Prostate gland (tissue), 2 donors: ENCODE measurements at regions not wholly inside any gene's neighbourhood (a gene's known extent, or its start where the extent isn't known, plus 50 kb on each side); places are given as distances from the start of the nearest gene placed in this dataset.

Experiments used
- DNase-seq: peaks from one replicate; pipeline ENCODE4 v3.0.0-alpha.2; 2019; ENCODE audit warnings: low spot score
- H3K27ac ChIP-seq, 2 donors: fragments of 200-600 bp; sonication (generic); 2 replicates each; pipeline ENCODE4 v1.5.1; 2017 to 2019
- H3K27me3 ChIP-seq: fragments of 200-600 bp; sonication (generic); replicated peaks from 2 replicates; pipeline ENCODE4 v1.5.1; 2019; ENCODE audit not compliant: insufficient read depth
- H3K36me3 ChIP-seq, 2 donors: fragments of 200-600 bp; sonication (generic); 1 replicate in 1 of 2; 2 replicates in 1 of 2; pipeline versions ENCODE4 v1.5.1 to v1.8.1; 2017 to 2019
- H3K4me1 ChIP-seq: fragments of 200-600 bp; sonication (generic); replicated peaks from 2 replicates; pipeline ENCODE4 v1.5.1; 2019
- H3K4me3 ChIP-seq, 2 donors: fragments of 200-600 bp; sonication (generic); 2 replicates each; pipeline ENCODE4 v1.5.1; 2017 to 2019
- H3K9me3 ChIP-seq: fragments of 200-600 bp; sonication (generic); 2 replicates; pipeline ENCODE4 v1.5.1; 2017
- POLR2A ChIP-seq: fragments of 450-650 bp; IDR thresholded peaks from one replicate; pipeline ENCODE4 v1.6.1; 2016; ENCODE audit warnings: antibody characterized with exemption, mild to moderate bottlenecking
- POLR2AphosphoS5 ChIP-seq: sonication (generic); formaldehyde crosslinking; IDR thresholded peaks from one replicate; pipeline ENCODE4 v1.6.1; 2017; ENCODE audit warnings: antibody characterized with exemption
- WGBS: methylation state at CpG from one replicate; pipeline ENCODE4 v1.1.5; 2018; 5-methylcytosine and 5-hydroxymethylcytosine counted together
- intact Hi-C: fragments of 100-400 bp; cut with DNase I; formaldehyde crosslinking; loops from one replicate; pipeline ENCODE4 v1.14.2; 2022
- TF ChIP-seq, protein P1 (sequence below), 4 experiments: fragments of 200-600 bp in 2 of 4; fragments of 450-650 bp in 2 of 4; sonication (generic) in 2 of 4; IDR thresholded peaks; 1 replicate in 3 of 4; 2 replicates in 1 of 4; pipeline ENCODE4 v1.5.1; 2016 to 2019; ENCODE audit warnings: antibody characterized with exemption in 4 of 4, mild to moderate bottlenecking in 2 of 4, moderate library complexity in 2 of 4

DNA sequence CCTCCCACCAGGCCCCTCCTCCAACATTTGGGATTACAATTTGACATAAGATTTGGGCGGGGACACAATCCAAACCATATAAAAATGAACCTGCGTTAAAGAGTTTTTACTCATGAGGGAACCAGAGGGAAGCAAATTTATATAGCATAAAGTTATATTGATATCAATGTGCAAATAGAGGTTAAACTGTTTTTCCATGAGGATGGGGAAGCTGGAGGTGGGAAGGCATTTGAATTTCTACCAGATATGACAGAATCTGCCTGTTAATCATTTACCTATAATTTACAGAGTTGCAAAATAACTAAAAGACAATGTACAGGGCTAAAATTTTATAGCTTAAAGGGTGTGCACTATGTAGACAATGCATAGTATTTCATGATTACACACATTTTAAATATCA, 322.0 kb upstream of the FKBP1C start:
- TF ChIP-seq, protein P1, sequence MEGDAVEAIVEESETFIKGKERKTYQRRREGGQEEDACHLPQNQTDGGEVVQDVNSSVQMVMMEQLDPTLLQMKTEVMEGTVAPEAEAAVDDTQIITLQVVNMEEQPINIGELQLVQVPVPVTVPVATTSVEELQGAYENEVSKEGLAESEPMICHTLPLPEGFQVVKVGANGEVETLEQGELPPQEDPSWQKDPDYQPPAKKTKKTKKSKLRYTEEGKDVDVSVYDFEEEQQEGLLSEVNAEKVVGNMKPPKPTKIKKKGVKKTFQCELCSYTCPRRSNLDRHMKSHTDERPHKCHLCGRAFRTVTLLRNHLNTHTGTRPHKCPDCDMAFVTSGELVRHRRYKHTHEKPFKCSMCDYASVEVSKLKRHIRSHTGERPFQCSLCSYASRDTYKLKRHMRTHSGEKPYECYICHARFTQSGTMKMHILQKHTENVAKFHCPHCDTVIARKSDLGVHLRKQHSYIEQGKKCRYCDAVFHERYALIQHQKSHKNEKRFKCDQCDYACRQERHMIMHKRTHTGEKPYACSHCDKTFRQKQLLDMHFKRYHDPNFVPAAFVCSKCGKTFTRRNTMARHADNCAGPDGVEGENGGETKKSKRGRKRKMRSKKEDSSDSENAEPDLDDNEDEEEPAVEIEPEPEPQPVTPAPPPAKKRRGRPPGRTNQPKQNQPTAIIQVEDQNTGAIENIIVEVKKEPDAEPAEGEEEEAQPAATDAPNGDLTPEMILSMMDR (IDR thresholded peaks at IDR 0.05): no peak
- TF ChIP-seq POLR2AphosphoS5 (no peak), POLR2A (no peak)
- 73% methylated on average over 2 of the region's 2 CpGs for WGBS
- Histone ChIP-seq H3K36me3 (no peaks in the 10 kb centered on the region), H3K4me1 (no peaks in the 10 kb centered on the region), H3K9me3 (no peaks in the 10 kb centered on the region), H3K4me3 (no peak overlapping the region), H3K27ac (no peak overlapping the region), H3K27me3 (no peaks in the 10 kb centered on the region)
- intact Hi-C loops: no loop called here
- no peak for DNase-seq

DNA sequence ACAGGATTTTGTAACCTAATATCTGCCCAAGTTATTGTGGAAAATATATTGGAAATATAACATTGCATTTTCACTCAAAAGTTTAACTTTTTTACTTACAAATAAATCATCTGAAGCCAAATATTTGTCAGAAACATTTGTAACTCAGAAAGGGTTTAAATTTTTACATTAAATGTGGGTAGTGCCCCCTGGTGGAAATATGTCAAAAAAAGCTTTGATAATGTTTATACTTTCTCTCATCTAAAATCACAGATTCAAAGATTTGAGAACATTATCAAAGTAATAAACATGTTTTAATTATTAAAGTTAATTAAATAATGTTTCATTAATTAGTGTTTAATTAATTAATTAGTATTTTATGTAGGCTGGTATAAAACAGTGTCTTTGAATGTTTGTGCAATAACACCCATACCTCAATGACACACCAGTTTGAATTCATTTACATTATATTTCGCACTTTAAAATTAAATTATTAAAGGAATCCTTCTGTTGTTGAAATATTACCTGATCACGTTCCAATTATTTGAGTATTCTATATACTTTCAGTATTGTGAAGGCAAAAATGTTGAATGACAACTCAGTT, 320.1 kb upstream of the FKBP1C start:
- intact Hi-C loops: no loop called here
- Histone ChIP-seq H3K36me3 (no peaks in the 10 kb centered on the region), H3K27ac (no peak overlapping the region), H3K9me3 (no peaks in the 10 kb centered on the region), H3K27me3 (no peaks in the 10 kb centered on the region), H3K4me1 (no peaks in the 10 kb centered on the region), H3K4me3 (no peak overlapping the region)
- no peak for DNase-seq
- WGBS: 48% methylated on average over 2 of the region's 2 CpGs
- TF ChIP-seq POLR2AphosphoS5: no peak
- TF ChIP-seq, protein P1 (IDR thresholded peaks at IDR 0.05): peak in 1 of 4 experiments; percentile 43

DNA sequence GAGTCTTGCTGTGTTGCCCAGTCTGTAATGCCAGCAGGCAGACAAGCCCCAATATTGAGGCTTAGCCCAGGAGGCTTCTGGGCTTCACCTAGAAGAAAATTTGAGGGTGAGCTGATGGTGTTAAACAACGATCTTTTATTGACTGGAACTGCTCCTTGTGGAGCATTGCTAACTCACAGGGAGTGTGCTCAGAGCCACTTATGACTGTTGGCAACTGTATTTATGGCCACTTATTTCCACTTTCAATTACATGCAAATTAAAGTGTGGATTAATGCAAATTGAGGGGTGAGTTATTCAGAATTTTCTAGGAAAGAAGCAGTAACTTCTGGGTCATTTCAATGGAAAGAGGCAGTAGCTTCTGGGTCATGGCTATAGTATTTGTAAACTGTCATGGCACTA, 317.2 kb upstream of the FKBP1C start:
- H3K4me3 ChIP-seq: no peak overlapping the region
- intact Hi-C loops: no loop called here
- no peaks in the 10 kb centered on the region for H3K4me1 ChIP-seq
- no peak for DNase-seq
- H3K27ac ChIP-seq: no peak overlapping the region
- H3K36me3 ChIP-seq: no peaks in the 10 kb centered on the region
- no peaks in the 10 kb centered on the region for H3K9me3 ChIP-seq
- 79% methylated on average over 1 of the region's 1 CpG for WGBS
- TF ChIP-seq POLR2A: no peak
- TF ChIP-seq POLR2AphosphoS5: no peak
- TF ChIP-seq, protein P1 (IDR thresholded peaks at IDR 0.05): no peak
- H3K27me3 ChIP-seq: no peaks in the 10 kb centered on the region

DNA sequence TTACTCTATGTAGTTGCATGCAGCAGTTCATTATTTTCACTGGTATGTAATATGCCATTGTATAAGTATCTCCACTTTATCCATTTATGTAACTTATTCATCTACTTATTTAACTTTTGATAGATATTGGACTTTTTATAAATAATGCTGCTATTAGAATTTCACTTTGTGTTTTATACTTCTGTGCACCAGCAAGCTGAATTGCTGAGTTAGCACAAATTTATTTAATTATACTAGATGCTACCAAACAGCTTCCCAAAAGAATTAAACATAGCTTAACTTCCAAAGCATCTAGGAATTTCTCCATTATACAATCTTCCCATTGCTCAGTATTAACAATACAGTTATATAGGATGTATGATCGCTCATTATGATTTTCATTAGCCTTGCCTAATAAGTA, 308.0 kb upstream of the FKBP1C start:
- no peaks in the 10 kb centered on the region for H3K9me3 ChIP-seq
- no peak overlapping the region for H3K4me3 ChIP-seq
- 97% methylated on average over 1 of the region's 1 CpG for WGBS

DNA sequence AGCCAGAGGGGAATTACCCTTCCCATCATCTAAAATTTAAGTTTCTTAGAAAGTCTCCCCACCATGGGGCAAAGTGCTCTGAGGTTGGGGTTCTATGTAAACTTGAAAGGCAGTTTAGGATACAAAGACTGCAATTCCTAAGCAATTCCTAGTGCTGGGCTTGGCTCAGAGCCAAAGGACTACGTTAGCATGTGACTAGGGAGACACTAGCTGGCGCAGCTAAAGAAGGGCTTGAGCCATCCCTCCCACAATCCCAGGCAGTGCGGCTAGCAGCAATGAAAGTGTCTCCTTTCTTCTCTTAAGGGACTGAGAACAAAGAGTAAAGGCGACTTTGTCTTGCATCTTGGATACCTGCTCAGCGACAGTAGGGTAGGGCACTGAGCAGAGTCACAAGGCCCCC, 306.6 kb upstream of the FKBP1C start:
- no peaks in the 10 kb centered on the region for H3K27me3 ChIP-seq
- H3K4me3 ChIP-seq: no peak overlapping the region
- TF ChIP-seq POLR2AphosphoS5 (no peak), POLR2A (no peak)
- TF ChIP-seq, protein P1 (IDR thresholded peaks at IDR 0.05): no peak
- no peaks in the 10 kb centered on the region for H3K36me3 ChIP-seq
- intact Hi-C loops: no loop called here
- whole genome bisulfite sequencing: 85% methylated on average over 5 of the region's 5 CpGs
- H3K9me3 ChIP-seq: no peaks in the 10 kb centered on the region
- no peak overlapping the region for H3K27ac ChIP-seq
- no peak for DNase-seq
- H3K4me1 ChIP-seq: no peaks in the 10 kb centered on the region

More for the DNA sequence above, 308.0 kb upstream of the FKBP1C start:
- Histone ChIP-seq H3K27ac (no peak overlapping the region), H3K4me1 (no peaks in the 10 kb centered on the region), H3K36me3 (no peaks in the 10 kb centered on the region), H3K27me3 (no peaks in the 10 kb centered on the region)
- TF ChIP-seq, protein P1 (IDR thresholded peaks at IDR 0.05): no peak
- TF ChIP-seq POLR2AphosphoS5 (no peak), POLR2A (no peak)
- no peak for DNase-seq
- intact Hi-C loops: no loop called here
